Liver (tissue), 2 donors: ENCODE measurements at regions not wholly inside any gene's neighbourhood (a gene's known extent, or its start where the extent isn't known, plus 50 kb on each side); places are given as distances from the start of the nearest gene placed in this dataset.

Experiments used
- GABPA ChIP-seq, 2 donors: IDR thresholded peaks in 1 of 2; conservative IDR thresholded peaks in 1 of 2; 2 replicates each; pipeline ENCODE4 v1.6.1; 2016; ENCODE audit warnings: antibody characterized with exemption in 2 of 2, mild to moderate bottlenecking in 1 of 2, moderate library complexity in 1 of 2
- TF ChIP-seq, protein P1 (sequence below): IDR thresholded peaks from 2 replicates; pipeline ENCODE4 v1.6.1; 2016; ENCODE audit warnings: antibody characterized with exemption
- donor health status: healthy.

DNA sequence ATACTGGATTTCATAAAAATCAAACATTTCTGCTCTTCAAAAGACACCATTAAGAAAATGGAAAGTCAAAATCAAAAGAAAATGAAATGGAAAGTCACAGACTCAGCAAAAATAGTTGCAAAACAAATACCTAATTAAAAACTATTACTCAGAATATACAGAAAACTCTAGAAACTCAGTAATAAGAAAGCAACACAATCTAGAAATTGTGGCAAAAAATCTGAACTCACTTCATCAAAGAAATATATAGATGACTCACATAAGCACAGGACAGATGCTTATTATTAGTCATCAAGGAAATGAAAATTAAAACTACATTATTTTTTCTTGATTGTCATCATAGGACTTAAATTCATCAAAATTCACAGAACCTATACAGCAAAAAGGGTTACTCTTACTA is 430.0 kb downstream of the SHQ1 start:
- no peak for TF ChIP-seq GABPA (IDR thresholded peaks at IDR 0.05 in 1 of 2, conservative IDR thresholded peaks at IDR 0.05 in 1 of 2)
- TF ChIP-seq, protein P1, sequence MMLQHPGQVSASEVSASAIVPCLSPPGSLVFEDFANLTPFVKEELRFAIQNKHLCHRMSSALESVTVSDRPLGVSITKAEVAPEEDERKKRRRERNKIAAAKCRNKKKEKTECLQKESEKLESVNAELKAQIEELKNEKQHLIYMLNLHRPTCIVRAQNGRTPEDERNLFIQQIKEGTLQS: no peak
